ENCODE measurements at regions not wholly inside any gene's neighbourhood (a gene's known extent, or its start where the extent isn't known, plus 50 kb on each side); places are given as distances from the start of the nearest gene placed in this dataset.

- WGBS (ENCODE audit: insufficient coverage), result no CpG with 5 or more reads among the region's 2 CpGs
- H3K27me3 ChIP-seq (ENCODE audit: control insufficient read depth in 2 of 2, insufficient read depth in 2 of 2, low read length in 2 of 2), result no peaks in the 10 kb centered on the region
- Mint-ChIP-seq H3K36me3 (no peaks in the 10 kb centered on the region), H3K4me1 (no peaks in the 10 kb centered on the region), H3K27me3 (ENCODE audit: low read depth in 3 of 3) (peaks cover 0 to 2% (median 0%) of the 10 kb centered on the region in 3 donors), H3K27ac (no peak overlapping the region), H3K4me3 (no peak overlapping the region), H3K9me3 (peaks cover 0 to 4% (median 0%) of the 10 kb centered on the region in 7 donors)
- H3K4me3 ChIP-seq (replicated peaks in 1 of 3; ENCODE audit: low read depth in 2 of 3, low read length in 3 of 3), result no peak overlapping the region
- no peaks in the 10 kb centered on the region for H3K4me1 ChIP-seq (ENCODE audit: control insufficient read depth in 1 of 2, insufficient read depth in 2 of 2, low read length in 2 of 2)
- no peaks in the 10 kb centered on the region for H4K20me1 ChIP-seq (ENCODE audit: insufficient read depth, low read length)
- H2AFZ ChIP-seq (ENCODE audit: insufficient read depth, low read depth, low read length, poor library complexity, severe bottlenecking), result no peak overlapping the region
- intact Hi-C loops (cut with micrococcal nuclease), result no loop called here
- no peak for TF ChIP-seq CTCF (IDR thresholded peaks at IDR 0.05)
- no peaks in the 10 kb centered on the region for H3K79me2 ChIP-seq (ENCODE audit: insufficient read depth, low read length)
- H3K9me3 ChIP-seq (replicated peaks in 1 of 2; ENCODE audit: control insufficient read depth in 1 of 2, insufficient read depth in 1 of 2, low read length in 2 of 2), result no peaks in the 10 kb centered on the region
- H3K9ac ChIP-seq (ENCODE audit: insufficient read depth, low read length, poor library complexity, severe bottlenecking), result no peak overlapping the region
- no peaks in the 10 kb centered on the region for H3K36me3 ChIP-seq (replicated peaks in 1 of 2; ENCODE audit: control insufficient read depth in 1 of 2, insufficient read depth in 2 of 2, low read length in 2 of 2)
- DNase-seq, result no peak
- no peak overlapping the region for H3K27ac ChIP-seq (ENCODE audit: low read depth in 1 of 2, low read length in 2 of 2)
- H3K4me2 ChIP-seq (replicated peaks; ENCODE audit: extremely low read depth, low read length, poor library complexity, severe bottlenecking), result no peak overlapping the region
Observed at GRCh38 chr5:128687930-128688329, 149.9 kb upstream of the FBN2 start.

GRCh38 chr5:128693764-128694163 is 155.7 kb upstream of the FBN2 start:
- no peak for DNase-seq
- no peaks in the 10 kb centered on the region for H3K27me3 ChIP-seq (ENCODE audit: control insufficient read depth in 2 of 2, insufficient read depth in 2 of 2, low read length in 2 of 2)
- no peak overlapping the region for H3K4me3 ChIP-seq (replicated peaks in 1 of 3; ENCODE audit: low read depth in 2 of 3, low read length in 3 of 3)
- Mint-ChIP-seq H3K27ac (no peak overlapping the region), H3K36me3 (no peaks in the 10 kb centered on the region), H3K4me3 (no peak overlapping the region), H3K4me1 (no peaks in the 10 kb centered on the region), H3K9me3 (peaks cover 0 to 10% (median 3%) of the 10 kb centered on the region in 7 donors), H3K27me3 (ENCODE audit: low read depth in 3 of 3) (no peaks in the 10 kb centered on the region)
- H3K79me2 ChIP-seq (ENCODE audit: insufficient read depth, low read length), result no peaks in the 10 kb centered on the region
- H3K27ac ChIP-seq (ENCODE audit: low read depth in 1 of 2, low read length in 2 of 2), result no peak overlapping the region
- H3K9ac ChIP-seq (ENCODE audit: insufficient read depth, low read length, poor library complexity, severe bottlenecking), result no peak overlapping the region
- H2AFZ ChIP-seq (ENCODE audit: insufficient read depth, low read depth, low read length, poor library complexity, severe bottlenecking), result no peak overlapping the region
- H3K4me1 ChIP-seq (ENCODE audit: control insufficient read depth in 1 of 2, insufficient read depth in 2 of 2, low read length in 2 of 2), result no peaks in the 10 kb centered on the region
- WGBS (ENCODE audit: insufficient coverage), result 100% methylated on average over 1 of the region's 3 CpGs
- intact Hi-C loops (cut with micrococcal nuclease), result no loop called here
- H3K36me3 ChIP-seq (replicated peaks in 1 of 2; ENCODE audit: control insufficient read depth in 1 of 2, insufficient read depth in 2 of 2, low read length in 2 of 2), result no peaks in the 10 kb centered on the region
- TF ChIP-seq CTCF (IDR thresholded peaks at IDR 0.05), result no peak
- H3K9me3 ChIP-seq (replicated peaks in 1 of 2; ENCODE audit: control insufficient read depth in 1 of 2, insufficient read depth in 1 of 2, low read length in 2 of 2), result no peaks in the 10 kb centered on the region
- no peaks in the 10 kb centered on the region for H4K20me1 ChIP-seq (ENCODE audit: insufficient read depth, low read length)
- no peak overlapping the region for H3K4me2 ChIP-seq (replicated peaks; ENCODE audit: extremely low read depth, low read length, poor library complexity, severe bottlenecking)
